IMR-90 (cell line): ENCODE measurements at regions not wholly inside any gene's neighbourhood (a gene's known extent, or its start where the extent isn't known, plus 50 kb on each side); places are given as distances from the start of the nearest gene placed in this dataset.

Experiments
- ATAC-seq: fragments of 200-7000 bp; cut with Tn5 transposase; 2 replicates; pipeline ENCODE4 v1.9.1; 2020; ENCODE audit warnings: low read depth, mild to moderate bottlenecking, moderate library complexity
- BruUV-seq: library from RNA; stranded (reverse); fragments of 400-500 nt; replicated peaks from 2 replicates; lab custom pipeline; 2021; lab: Mats Ljungman, UMichigan
- CTCF ChIA-PET: fragments of 300-600 bp; formaldehyde crosslinking; extraction: SDS; loops from one replicate; lab custom pipeline; 2021; ENCODE audit warnings: antibody characterized with exemption; lab: Yijun Ruan, JAX
- POLR2A ChIA-PET: fragments of 300-600 bp; sonication (Branson Sonifier 250); formaldehyde crosslinking; loops from one replicate; lab custom pipeline; 2022; ENCODE audit warnings: antibody characterized with exemption; ENCODE audit not compliant: unreplicated experiment; lab: Charles Lee
- DNase-seq: peaks from one replicate; pipeline ENCODE4 v3.0.0; 2013
- H2AFZ ChIP-seq: replicated peaks from 2 replicates; pipeline ENCODE3; 2013; ENCODE audit warnings: low read length, mild to moderate bottlenecking; ENCODE audit not compliant: poor library complexity
- H2AK5ac ChIP-seq: 2 replicates; pipeline ENCODE4 v1.6.1; 2013; ENCODE audit warnings: low read depth, low read length, inconsistent platforms
- H2AK9ac ChIP-seq: replicated peaks from 2 replicates; pipeline ENCODE3; 2013; ENCODE audit warnings: mild to moderate bottlenecking, low read depth, low read length, moderate library complexity; ENCODE audit not compliant: poor library complexity
- H2BK120ac ChIP-seq: 2 replicates; pipeline ENCODE4 v1.6.1; 2013; ENCODE audit warnings: low read depth, low read length, inconsistent platforms
- H2BK15ac ChIP-seq: 3 replicates; pipeline ENCODE4 v1.6.1; 2013; ENCODE audit warnings: low read depth, low read length, inconsistent platforms
- H2BK20ac ChIP-seq: 2 replicates; pipeline ENCODE4 v1.6.1; 2013; ENCODE audit warnings: low read depth, mild to moderate bottlenecking, inconsistent platforms, low read length, moderate library complexity
- H2BK5ac ChIP-seq: 2 replicates; pipeline ENCODE4 v1.6.1; 2013; ENCODE audit warnings: mild to moderate bottlenecking, low read depth, low read length, inconsistent platforms; ENCODE audit not compliant: poor library complexity, severe bottlenecking
- H3K14ac ChIP-seq: replicated peaks from 2 replicates; pipeline ENCODE4 v1.6.1; 2013; ENCODE audit warnings: low read depth, low read length, inconsistent platforms
- H3K18ac ChIP-seq: 2 replicates; pipeline ENCODE4 v1.6.1; 2013; ENCODE audit warnings: low read depth, low read length, control low read depth
- H3K23ac ChIP-seq: 2 replicates; pipeline ENCODE4 v1.6.1; 2013; ENCODE audit warnings: low read depth, low read length, inconsistent platforms
- H3K27ac ChIP-seq: 2 replicates; pipeline ENCODE4 v1.5.1; 2013; ENCODE audit warnings: mild to moderate bottlenecking, control low read depth, low read length; ENCODE audit not compliant: insufficient read depth
- H3K27me3 ChIP-seq: 2 replicates; pipeline ENCODE4 v1.6.1; 2013; ENCODE audit warnings: low read length; ENCODE audit not compliant: control insufficient read depth, insufficient read depth
- H3K36me3 ChIP-seq: 2 replicates; pipeline ENCODE4 v1.6.1; 2013; ENCODE audit warnings: low read length, mixed read lengths; ENCODE audit not compliant: control insufficient read depth, insufficient read depth
- H3K4ac ChIP-seq: 2 replicates; pipeline ENCODE4 v1.6.1; 2013; ENCODE audit warnings: low read depth, low read length, inconsistent platforms
- H3K4me1 ChIP-seq: 2 replicates; pipeline ENCODE4 v1.6.1; 2013; ENCODE audit warnings: low read length, mixed read lengths; ENCODE audit not compliant: control insufficient read depth, insufficient read depth
- H3K4me2 ChIP-seq: 2 replicates; pipeline ENCODE4 v1.6.1; 2013; ENCODE audit warnings: low read depth, mild to moderate bottlenecking, control low read depth, low read length, moderate library complexity
- H3K4me3 ChIP-seq: 2 replicates; pipeline ENCODE4 v1.5.1; 2013; ENCODE audit warnings: low read depth, mild to moderate bottlenecking, control low read depth, low read length, moderate library complexity; ENCODE audit not compliant: insufficient read depth
- H3K56ac ChIP-seq: 2 replicates; pipeline ENCODE4 v1.6.1; 2013; ENCODE audit warnings: low read length, inconsistent platforms; ENCODE audit not compliant: insufficient read depth; ENCODE audit errors: extremely low read depth
- H3K79me1 ChIP-seq, 2 experiments: 2 replicates each; pipeline ENCODE4 v1.6.1; 2013; ENCODE audit warnings: low read length in 2 of 2, inconsistent platforms in 1 of 2, low read depth in 1 of 2
- H3K9ac ChIP-seq: 2 replicates; pipeline ENCODE4 v1.6.1; 2013; ENCODE audit warnings: low read depth, low read length, control low read depth
- H3K9me1 ChIP-seq: 2 replicates; pipeline ENCODE4 v1.6.1; 2013; ENCODE audit warnings: low read length, inconsistent platforms; ENCODE audit not compliant: insufficient read depth
- H3K9me3 ChIP-seq: 2 replicates; pipeline ENCODE4 v1.6.1; 2013; ENCODE audit warnings: low read length; ENCODE audit not compliant: control insufficient read depth, insufficient read depth
- H4K20me1 ChIP-seq: 2 replicates; pipeline ENCODE4 v1.6.1; 2013; ENCODE audit warnings: low read length, inconsistent platforms; ENCODE audit not compliant: insufficient read depth
- H4K5ac ChIP-seq: 2 replicates; pipeline ENCODE4 v1.6.1; 2013; ENCODE audit warnings: mild to moderate bottlenecking, low read depth, low read length, control low read depth
- H4K8ac ChIP-seq, 2 experiments: 2 replicates each; pipeline ENCODE4 v1.6.1; 2013; ENCODE audit warnings: low read depth in 2 of 2, low read length in 2 of 2, control low read depth in 1 of 2, inconsistent platforms in 1 of 2
- H4K91ac ChIP-seq: 2 replicates; pipeline ENCODE4 v1.6.1; 2013; ENCODE audit warnings: low read depth, low read length, inconsistent platforms; ENCODE audit not compliant: insufficient read depth
- MAZ ChIP-seq: IDR thresholded peaks from 2 replicates; pipeline ENCODE4 v1.6.1; 2012; ENCODE audit warnings: low read depth, mild to moderate bottlenecking, low read length, improper control_type of control experiment, moderate library complexity, borderline replicate concordance
- MXI1 ChIP-seq: IDR thresholded peaks from 2 replicates; pipeline ENCODE4 v1.6.1; 2012; ENCODE audit warnings: low read depth, mild to moderate bottlenecking, low read length, moderate library complexity, borderline replicate concordance
- WGBS, 2 experiments: methylation state at CpG; one replicate each; pipeline versions ENCODE4 v1.1.5 to v1.1.7; 2013; ENCODE audit warnings: missing lambda C conversion rate in 2 of 2; ENCODE audit not compliant: insufficient read length in 1 of 2; ENCODE audit errors: extremely low coverage in 2 of 2; 5-methylcytosine and 5-hydroxymethylcytosine counted together
- dilution Hi-C: fragments of 300-500 bp; cut with HindIII; formaldehyde crosslinking; loops from one replicate; pipeline ENCODE4 v1.14.3; 2018; ENCODE audit warnings: low sequenced_read_pairs; ENCODE audit not compliant: unreplicated experiment
- in situ Hi-C: fragments of 300-500 bp; cut with MboI; formaldehyde crosslinking; loops from 3 replicates; pipeline ENCODE4 v1.14.3; 2019; ENCODE audit warnings: low sequenced_read_pairs, inconsistent platforms, mixed read lengths
- intact Hi-C: fragments of 100-400 bp; cut with micrococcal nuclease; formaldehyde crosslinking; loops from 2 replicates; pipeline ENCODE4 v1.10.0; 2022
- TF ChIP-seq, protein P1 (sequence below): fragments of 150-350 bp; IDR thresholded peaks from 2 replicates; pipeline ENCODE4 v1.6.1; 2016; ENCODE audit warnings: low read depth, mild to moderate bottlenecking, low read length, moderate library complexity, borderline replicate concordance

DNA sequence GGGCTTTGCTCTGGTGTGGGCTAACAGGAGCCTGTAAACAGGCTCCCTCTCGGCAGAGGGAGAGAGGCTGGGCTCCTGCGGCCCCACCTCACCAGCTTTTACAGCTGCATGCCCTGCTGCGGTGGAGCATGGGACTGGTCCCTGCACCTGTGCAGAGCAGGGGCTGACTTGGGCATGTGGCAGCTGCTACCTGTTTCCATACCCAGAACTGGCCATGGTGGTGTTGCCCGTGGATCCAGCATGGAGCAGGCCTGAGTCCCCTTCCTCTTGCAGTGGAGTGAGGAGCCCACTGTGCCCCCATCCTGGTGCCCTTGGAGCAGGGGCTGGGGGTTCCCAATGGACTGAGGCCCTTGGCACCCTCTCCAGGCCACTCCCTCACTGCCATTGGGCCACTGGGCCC, 91.9 kb upstream of the MGMT start:
- TF ChIP-seq MXI1, result no peak
- TF ChIP-seq, protein P1, sequence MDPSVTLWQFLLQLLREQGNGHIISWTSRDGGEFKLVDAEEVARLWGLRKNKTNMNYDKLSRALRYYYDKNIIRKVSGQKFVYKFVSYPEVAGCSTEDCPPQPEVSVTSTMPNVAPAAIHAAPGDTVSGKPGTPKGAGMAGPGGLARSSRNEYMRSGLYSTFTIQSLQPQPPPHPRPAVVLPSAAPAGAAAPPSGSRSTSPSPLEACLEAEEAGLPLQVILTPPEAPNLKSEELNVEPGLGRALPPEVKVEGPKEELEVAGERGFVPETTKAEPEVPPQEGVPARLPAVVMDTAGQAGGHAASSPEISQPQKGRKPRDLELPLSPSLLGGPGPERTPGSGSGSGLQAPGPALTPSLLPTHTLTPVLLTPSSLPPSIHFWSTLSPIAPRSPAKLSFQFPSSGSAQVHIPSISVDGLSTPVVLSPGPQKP, result no peak
- TF ChIP-seq MAZ, result no peak
- Histone ChIP-seq H3K56ac (no peak overlapping the region), H3K4me3 (no peak overlapping the region), H2AK5ac (no peak overlapping the region), H2BK15ac (no peak overlapping the region), H3K4me2 (no peak overlapping the region), H3K18ac (no peak overlapping the region), H2AFZ (peak overlapping the region; percentile 51), H3K36me3 (no peaks in the 10 kb centered on the region), H2BK120ac (no peak overlapping the region), H3K4me1 (no peaks in the 10 kb centered on the region), H3K9me3 (peaks cover 14% of the 10 kb centered on the region), H3K9me1 (no peaks in the 10 kb centered on the region), H3K14ac (no peak overlapping the region), H3K79me1 (no peaks in the 10 kb centered on the region), H2BK5ac (no peak overlapping the region), H4K20me1 (no peaks in the 10 kb centered on the region), H3K27ac (no peak overlapping the region), H3K23ac (no peak overlapping the region), H2AK9ac (no peak overlapping the region), H2BK20ac (no peak overlapping the region), H3K27me3 (no peaks in the 10 kb centered on the region), H4K91ac (no peak overlapping the region), H4K5ac (no peak overlapping the region), H4K8ac (no peak overlapping the region), H3K9ac (no peak overlapping the region), H3K4ac (no peak overlapping the region)
- intact Hi-C loops (no loop called here), in situ Hi-C loops (no loop called here), dilution Hi-C loops (no loop called here)
- 60% methylated on average over 1 of the region's 4 CpGs; no CpG with 5 or more reads in 1 of the 2 experiments for WGBS, 2 experiments
- no peak for ATAC-seq
- POLR2A ChIA-PET, result no interaction called here
- no TSS peak for BruUV-seq
- CTCF ChIA-PET, result no interaction called here
- no peak for DNase-seq
